IMR-90 (cell line): ENCODE measurements at regions not wholly inside any gene's neighbourhood (a gene's known extent, or its start where the extent isn't known, plus 50 kb on each side); places are given as distances from the start of the nearest gene placed in this dataset.

Source experiments
- ATAC-seq: fragments of 200-7000 bp; cut with Tn5 transposase; 2 replicates; pipeline ENCODE4 v1.9.1; 2020; ENCODE audit warnings: low read depth, mild to moderate bottlenecking, moderate library complexity
- BruUV-seq: library from RNA; stranded (reverse); fragments of 400-500 nt; replicated peaks from 2 replicates; lab custom pipeline; 2021; lab: Mats Ljungman, UMichigan
- CTCF ChIA-PET: fragments of 300-600 bp; formaldehyde crosslinking; extraction: SDS; loops from one replicate; lab custom pipeline; 2021; ENCODE audit warnings: antibody characterized with exemption; lab: Yijun Ruan, JAX
- POLR2A ChIA-PET: fragments of 300-600 bp; sonication (Branson Sonifier 250); formaldehyde crosslinking; loops from one replicate; lab custom pipeline; 2022; ENCODE audit warnings: antibody characterized with exemption; ENCODE audit not compliant: unreplicated experiment; lab: Charles Lee
- DNase-seq: peaks from one replicate; pipeline ENCODE4 v3.0.0; 2013
- H2AFZ ChIP-seq: replicated peaks from 2 replicates; pipeline ENCODE3; 2013; ENCODE audit warnings: low read length, mild to moderate bottlenecking; ENCODE audit not compliant: poor library complexity
- H2AK5ac ChIP-seq: 2 replicates; pipeline ENCODE4 v1.6.1; 2013; ENCODE audit warnings: low read depth, low read length, inconsistent platforms
- H2AK9ac ChIP-seq: replicated peaks from 2 replicates; pipeline ENCODE3; 2013; ENCODE audit warnings: mild to moderate bottlenecking, low read depth, low read length, moderate library complexity; ENCODE audit not compliant: poor library complexity
- H2BK120ac ChIP-seq: 2 replicates; pipeline ENCODE4 v1.6.1; 2013; ENCODE audit warnings: low read depth, low read length, inconsistent platforms
- H2BK15ac ChIP-seq: 3 replicates; pipeline ENCODE4 v1.6.1; 2013; ENCODE audit warnings: low read depth, low read length, inconsistent platforms
- H2BK20ac ChIP-seq: 2 replicates; pipeline ENCODE4 v1.6.1; 2013; ENCODE audit warnings: low read depth, mild to moderate bottlenecking, inconsistent platforms, low read length, moderate library complexity
- H2BK5ac ChIP-seq: 2 replicates; pipeline ENCODE4 v1.6.1; 2013; ENCODE audit warnings: mild to moderate bottlenecking, low read depth, low read length, inconsistent platforms; ENCODE audit not compliant: poor library complexity, severe bottlenecking
- H3K14ac ChIP-seq: replicated peaks from 2 replicates; pipeline ENCODE4 v1.6.1; 2013; ENCODE audit warnings: low read depth, low read length, inconsistent platforms
- H3K18ac ChIP-seq: 2 replicates; pipeline ENCODE4 v1.6.1; 2013; ENCODE audit warnings: low read depth, low read length, control low read depth
- H3K23ac ChIP-seq: 2 replicates; pipeline ENCODE4 v1.6.1; 2013; ENCODE audit warnings: low read depth, low read length, inconsistent platforms
- H3K27ac ChIP-seq: 2 replicates; pipeline ENCODE4 v1.5.1; 2013; ENCODE audit warnings: mild to moderate bottlenecking, control low read depth, low read length; ENCODE audit not compliant: insufficient read depth
- H3K27me3 ChIP-seq: 2 replicates; pipeline ENCODE4 v1.6.1; 2013; ENCODE audit warnings: low read length; ENCODE audit not compliant: control insufficient read depth, insufficient read depth
- H3K36me3 ChIP-seq: 2 replicates; pipeline ENCODE4 v1.6.1; 2013; ENCODE audit warnings: low read length, mixed read lengths; ENCODE audit not compliant: control insufficient read depth, insufficient read depth
- H3K4ac ChIP-seq: 2 replicates; pipeline ENCODE4 v1.6.1; 2013; ENCODE audit warnings: low read depth, low read length, inconsistent platforms
- H3K4me1 ChIP-seq: 2 replicates; pipeline ENCODE4 v1.6.1; 2013; ENCODE audit warnings: low read length, mixed read lengths; ENCODE audit not compliant: control insufficient read depth, insufficient read depth
- H3K4me2 ChIP-seq: 2 replicates; pipeline ENCODE4 v1.6.1; 2013; ENCODE audit warnings: low read depth, mild to moderate bottlenecking, control low read depth, low read length, moderate library complexity
- H3K4me3 ChIP-seq: 2 replicates; pipeline ENCODE4 v1.5.1; 2013; ENCODE audit warnings: low read depth, mild to moderate bottlenecking, control low read depth, low read length, moderate library complexity; ENCODE audit not compliant: insufficient read depth
- H3K56ac ChIP-seq: 2 replicates; pipeline ENCODE4 v1.6.1; 2013; ENCODE audit warnings: low read length, inconsistent platforms; ENCODE audit not compliant: insufficient read depth; ENCODE audit errors: extremely low read depth
- H3K79me1 ChIP-seq, 2 experiments: 2 replicates each; pipeline ENCODE4 v1.6.1; 2013; ENCODE audit warnings: low read length in 2 of 2, inconsistent platforms in 1 of 2, low read depth in 1 of 2
- H3K9ac ChIP-seq: 2 replicates; pipeline ENCODE4 v1.6.1; 2013; ENCODE audit warnings: low read depth, low read length, control low read depth
- H3K9me1 ChIP-seq: 2 replicates; pipeline ENCODE4 v1.6.1; 2013; ENCODE audit warnings: low read length, inconsistent platforms; ENCODE audit not compliant: insufficient read depth
- H3K9me3 ChIP-seq: 2 replicates; pipeline ENCODE4 v1.6.1; 2013; ENCODE audit warnings: low read length; ENCODE audit not compliant: control insufficient read depth, insufficient read depth
- H4K20me1 ChIP-seq: 2 replicates; pipeline ENCODE4 v1.6.1; 2013; ENCODE audit warnings: low read length, inconsistent platforms; ENCODE audit not compliant: insufficient read depth
- H4K5ac ChIP-seq: 2 replicates; pipeline ENCODE4 v1.6.1; 2013; ENCODE audit warnings: mild to moderate bottlenecking, low read depth, low read length, control low read depth
- H4K8ac ChIP-seq, 2 experiments: 2 replicates each; pipeline ENCODE4 v1.6.1; 2013; ENCODE audit warnings: low read depth in 2 of 2, low read length in 2 of 2, control low read depth in 1 of 2, inconsistent platforms in 1 of 2
- H4K91ac ChIP-seq: 2 replicates; pipeline ENCODE4 v1.6.1; 2013; ENCODE audit warnings: low read depth, low read length, inconsistent platforms; ENCODE audit not compliant: insufficient read depth
- BHLHE40 ChIP-seq: fragments of 150-350 bp; IDR thresholded peaks from 2 replicates; pipeline ENCODE4 v1.6.1; 2016; ENCODE audit warnings: mild to moderate bottlenecking, low read depth, low read length
- CEBPB ChIP-seq: IDR thresholded peaks from 2 replicates; pipeline ENCODE4 v1.6.1; 2012; ENCODE audit warnings: low read depth, low read length, improper control_type of control experiment
- CHD1 ChIP-seq: IDR thresholded peaks from 2 replicates; pipeline ENCODE4 v1.6.1; 2012; ENCODE audit warnings: low read depth, low read length, improper control_type of control experiment
- FOS ChIP-seq: fragments of 150-350 bp; IDR thresholded peaks from 2 replicates; pipeline ENCODE4 v1.6.1; 2016; ENCODE audit warnings: low read depth, low read length
- MAFK ChIP-seq: IDR thresholded peaks from 2 replicates; pipeline ENCODE4 v1.6.1; 2012; ENCODE audit warnings: low read depth, low read length, improper control_type of control experiment
- MAZ ChIP-seq: IDR thresholded peaks from 2 replicates; pipeline ENCODE4 v1.6.1; 2012; ENCODE audit warnings: low read depth, mild to moderate bottlenecking, low read length, improper control_type of control experiment, moderate library complexity, borderline replicate concordance
- MXI1 ChIP-seq: IDR thresholded peaks from 2 replicates; pipeline ENCODE4 v1.6.1; 2012; ENCODE audit warnings: low read depth, mild to moderate bottlenecking, low read length, moderate library complexity, borderline replicate concordance
- NFE2L2 ChIP-seq: fragments of 150-350 bp; IDR thresholded peaks from 2 replicates; pipeline ENCODE4 v1.6.1; 2016; ENCODE audit warnings: low read depth, mild to moderate bottlenecking, low read length
- POLR2A ChIP-seq: IDR thresholded peaks from 2 replicates; pipeline ENCODE4 v1.6.1; 2012; ENCODE audit warnings: mild to moderate bottlenecking, low read depth, low read length
- RAD21 ChIP-seq: IDR thresholded peaks from 2 replicates; pipeline ENCODE4 v1.6.1; 2012; ENCODE audit warnings: low read length, improper control_type of control experiment
- RCOR1 ChIP-seq: IDR thresholded peaks from 2 replicates; pipeline ENCODE4 v1.6.1; 2012; ENCODE audit warnings: mild to moderate bottlenecking, low read length, improper control_type of control experiment; ENCODE audit not compliant: insufficient replicate concordance
- RFX5 ChIP-seq: IDR thresholded peaks from 2 replicates; pipeline ENCODE4 v1.8.0; 2012; ENCODE audit warnings: low read depth, mild to moderate bottlenecking, low read length, moderate library complexity
- SMC3 ChIP-seq: fragments of 150-350 bp; IDR thresholded peaks from 2 replicates; pipeline ENCODE4 v1.6.1; 2016; ENCODE audit warnings: low read depth, mild to moderate bottlenecking, antibody characterized with exemption, low read length, moderate library complexity
- WGBS, 2 experiments: methylation state at CpG; one replicate each; pipeline versions ENCODE4 v1.1.5 to v1.1.7; 2013; ENCODE audit warnings: missing lambda C conversion rate in 2 of 2; ENCODE audit not compliant: insufficient read length in 1 of 2; ENCODE audit errors: extremely low coverage in 2 of 2; 5-methylcytosine and 5-hydroxymethylcytosine counted together
- dilution Hi-C: fragments of 300-500 bp; cut with HindIII; formaldehyde crosslinking; loops from one replicate; pipeline ENCODE4 v1.14.3; 2018; ENCODE audit warnings: low sequenced_read_pairs; ENCODE audit not compliant: unreplicated experiment
- in situ Hi-C: fragments of 300-500 bp; cut with MboI; formaldehyde crosslinking; loops from 3 replicates; pipeline ENCODE4 v1.14.3; 2019; ENCODE audit warnings: low sequenced_read_pairs, inconsistent platforms, mixed read lengths
- intact Hi-C: fragments of 100-400 bp; cut with micrococcal nuclease; formaldehyde crosslinking; loops from 2 replicates; pipeline ENCODE4 v1.10.0; 2022
- TF ChIP-seq, protein P1 (sequence below): fragments of 150-350 bp; IDR thresholded peaks from 2 replicates; pipeline ENCODE4 v1.6.1; 2017; ENCODE audit warnings: mild to moderate bottlenecking, antibody characterized with exemption, low read length, low read depth
- TF ChIP-seq, protein P2 (sequence below): conservative IDR thresholded peaks from 2 replicates; pipeline ENCODE4 v1.5.1; 2012; ENCODE audit warnings: mild to moderate bottlenecking, low read depth, low read length, improper control_type of control experiment
- TF ChIP-seq, protein P3 (sequence below): fragments of 150-350 bp; IDR thresholded peaks from 2 replicates; pipeline ENCODE4 v1.6.1; 2016; ENCODE audit warnings: low read depth, mild to moderate bottlenecking, low read length, moderate library complexity, borderline replicate concordance

DNA sequence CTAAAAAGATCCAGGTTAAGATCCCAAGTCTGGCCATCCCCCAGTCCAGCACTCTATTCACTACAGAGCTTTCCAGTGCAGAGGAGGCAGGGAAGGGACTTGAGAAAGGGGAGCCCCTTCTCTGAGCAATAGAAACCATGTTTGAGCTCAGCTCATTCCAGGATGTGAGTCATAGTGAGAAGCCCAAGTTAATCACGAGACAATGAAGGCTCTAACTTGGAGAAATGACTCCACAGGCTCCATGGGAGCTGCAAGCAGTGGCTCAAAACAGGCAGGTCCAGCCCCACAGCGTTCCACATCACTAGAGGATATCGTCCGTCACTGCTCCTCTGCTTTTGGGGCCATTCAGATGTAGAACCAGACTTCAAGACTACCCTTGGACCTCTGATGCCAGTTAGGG lies 59.1 kb downstream of the CAMK2N1 start:
- peak overlapping the region; percentile 90 for H2AK9ac ChIP-seq
- in situ Hi-C loops = no loop called here
- H2AFZ ChIP-seq = peak overlapping the region; percentile 95
- H3K9me3 ChIP-seq = peaks cover 8% of the 10 kb centered on the region
- ATAC-seq (peak; percentile 93), DNase-seq (peak; percentile 96)
- H3K4me1 ChIP-seq = peaks cover 12% of the 10 kb centered on the region
- H2BK120ac ChIP-seq = peak overlapping the region; percentile 99
- H4K8ac ChIP-seq = peak overlapping the region; percentile 75 to 92
- BruUV-seq = no TSS peak
- ChIA-PET POLR2A (no interaction called here), CTCF (interaction anchor here (0.7 to 1.2 kb wide), 5 partner anchors 14 to 214 kb away, joined by 3 to 4 read pairs (median 3); no protein-coding TSS in a partner anchor)
- H2BK15ac ChIP-seq = peak overlapping the region; percentile 99
- peak overlapping the region; percentile 91 for H3K27ac ChIP-seq
- H3K27me3 ChIP-seq = no peaks in the 10 kb centered on the region; the same call in 1 of the 2 replicates
- H3K56ac ChIP-seq = peak overlapping the region; percentile 80
- peak overlapping the region; percentile 94 for H4K91ac ChIP-seq
- H2BK5ac ChIP-seq = peak overlapping the region; percentile 77
- no peak overlapping the region for H3K4me3 ChIP-seq
- H3K14ac ChIP-seq = peak overlapping the region; percentile 84
- H3K36me3 ChIP-seq = no peaks in the 10 kb centered on the region
- H3K23ac ChIP-seq = peak overlapping the region; percentile 73; the same call in 1 of the 2 replicates
- intact Hi-C loops = loop anchor here (5.0 kb wide), 1 partner anchor 55 kb away; no protein-coding TSS in a partner anchor
- WGBS, 2 experiments = no CpG with 5 or more reads among the region's 4 CpGs
- H4K5ac ChIP-seq = peak overlapping the region; percentile 86
- peak overlapping the region; percentile 99 for H2BK20ac ChIP-seq
- H2AK5ac ChIP-seq = peak overlapping the region; percentile 96
- dilution Hi-C loops = no loop called here
- peak overlapping the region; percentile 29; the same call in 1 of the 2 replicates for H3K4me2 ChIP-seq
- peak overlapping the region; percentile 30 for H3K9ac ChIP-seq
- no peaks in the 10 kb centered on the region for H3K79me1 ChIP-seq
- TF ChIP-seq RAD21 (peak; percentile 21; the same call in 1 of the 2 replicates), POLR2A (no peak), CEBPB (peak; percentile 36; the same call in 1 of the 2 replicates), CHD1 (no peak), SMC3 (peak; percentile 9; the same call in 1 of the 2 replicates), MAZ (peak; percentile 53; the same call in 1 of the 2 replicates), BHLHE40 (peak; percentile 95), RCOR1 (no peak), MAFK (no peak), NFE2L2 (no peak), RFX5 (no peak), FOS (peak; percentile 87), MXI1 (no peak)
- TF ChIP-seq, protein P1, sequence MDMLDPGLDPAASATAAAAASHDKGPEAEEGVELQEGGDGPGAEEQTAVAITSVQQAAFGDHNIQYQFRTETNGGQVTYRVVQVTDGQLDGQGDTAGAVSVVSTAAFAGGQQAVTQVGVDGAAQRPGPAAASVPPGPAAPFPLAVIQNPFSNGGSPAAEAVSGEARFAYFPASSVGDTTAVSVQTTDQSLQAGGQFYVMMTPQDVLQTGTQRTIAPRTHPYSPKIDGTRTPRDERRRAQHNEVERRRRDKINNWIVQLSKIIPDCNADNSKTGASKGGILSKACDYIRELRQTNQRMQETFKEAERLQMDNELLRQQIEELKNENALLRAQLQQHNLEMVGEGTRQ = no peak
- TF ChIP-seq, protein P2, sequence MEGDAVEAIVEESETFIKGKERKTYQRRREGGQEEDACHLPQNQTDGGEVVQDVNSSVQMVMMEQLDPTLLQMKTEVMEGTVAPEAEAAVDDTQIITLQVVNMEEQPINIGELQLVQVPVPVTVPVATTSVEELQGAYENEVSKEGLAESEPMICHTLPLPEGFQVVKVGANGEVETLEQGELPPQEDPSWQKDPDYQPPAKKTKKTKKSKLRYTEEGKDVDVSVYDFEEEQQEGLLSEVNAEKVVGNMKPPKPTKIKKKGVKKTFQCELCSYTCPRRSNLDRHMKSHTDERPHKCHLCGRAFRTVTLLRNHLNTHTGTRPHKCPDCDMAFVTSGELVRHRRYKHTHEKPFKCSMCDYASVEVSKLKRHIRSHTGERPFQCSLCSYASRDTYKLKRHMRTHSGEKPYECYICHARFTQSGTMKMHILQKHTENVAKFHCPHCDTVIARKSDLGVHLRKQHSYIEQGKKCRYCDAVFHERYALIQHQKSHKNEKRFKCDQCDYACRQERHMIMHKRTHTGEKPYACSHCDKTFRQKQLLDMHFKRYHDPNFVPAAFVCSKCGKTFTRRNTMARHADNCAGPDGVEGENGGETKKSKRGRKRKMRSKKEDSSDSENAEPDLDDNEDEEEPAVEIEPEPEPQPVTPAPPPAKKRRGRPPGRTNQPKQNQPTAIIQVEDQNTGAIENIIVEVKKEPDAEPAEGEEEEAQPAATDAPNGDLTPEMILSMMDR = no peak
- TF ChIP-seq, protein P3, sequence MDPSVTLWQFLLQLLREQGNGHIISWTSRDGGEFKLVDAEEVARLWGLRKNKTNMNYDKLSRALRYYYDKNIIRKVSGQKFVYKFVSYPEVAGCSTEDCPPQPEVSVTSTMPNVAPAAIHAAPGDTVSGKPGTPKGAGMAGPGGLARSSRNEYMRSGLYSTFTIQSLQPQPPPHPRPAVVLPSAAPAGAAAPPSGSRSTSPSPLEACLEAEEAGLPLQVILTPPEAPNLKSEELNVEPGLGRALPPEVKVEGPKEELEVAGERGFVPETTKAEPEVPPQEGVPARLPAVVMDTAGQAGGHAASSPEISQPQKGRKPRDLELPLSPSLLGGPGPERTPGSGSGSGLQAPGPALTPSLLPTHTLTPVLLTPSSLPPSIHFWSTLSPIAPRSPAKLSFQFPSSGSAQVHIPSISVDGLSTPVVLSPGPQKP = no peak
- peak overlapping the region; percentile 93 for H3K4ac ChIP-seq
- H3K18ac ChIP-seq = peak overlapping the region; percentile 93
- H4K20me1 ChIP-seq = no peaks in the 10 kb centered on the region
- H3K9me1 ChIP-seq = peaks cover 10% of the 10 kb centered on the region
